Activated T-helper 1 cell treated with anti-CD3 and anti-CD28 coated beads, Interleukin-12 subunit alpha, Interleukin-12 subunit beta, Interleukin-2, Interleukin-4 antibody, amounts not matched to agents 30 ng/mL and 10 ng/mL and 1 ng/mL, durations not matched to agents 14 hours and 24 hours and 36 hours (primary cell): ENCODE measurements at regions not wholly inside any gene's neighbourhood (a gene's known extent, or its start where the extent isn't known, plus 50 kb on each side); places are given as distances from the start of the nearest gene placed in this dataset.

Source experiments
- DNase-seq: peaks from one replicate; pipeline ENCODE4 v3.0.0; 2021; ENCODE audit warnings: low spot score
- H3K27ac Mint-ChIP-seq: one replicate; pipeline ENCODE4 v1.8.0; 2021; ENCODE audit warnings: mild to moderate bottlenecking, mixed read lengths
- H3K27me3 Mint-ChIP-seq: one replicate; pipeline ENCODE4 v1.8.0; 2022; ENCODE audit warnings: mild to moderate bottlenecking, moderate library complexity, mixed read lengths; ENCODE audit not compliant: insufficient read depth
- H3K36me3 Mint-ChIP-seq: one replicate; pipeline ENCODE4 v1.8.0; 2021; ENCODE audit warnings: low read depth, mixed read lengths
- H3K4me1 Mint-ChIP-seq: one replicate; pipeline ENCODE4 v1.8.0; 2021; ENCODE audit warnings: low read depth, mixed read lengths
- H3K4me3 Mint-ChIP-seq: one replicate; pipeline ENCODE4 v1.8.0; 2021; ENCODE audit warnings: mild to moderate bottlenecking, moderate library complexity, mixed read lengths
- H3K9me3 Mint-ChIP-seq: one replicate; pipeline ENCODE4 v1.8.0; 2021; ENCODE audit warnings: mixed read lengths
- intact Hi-C: fragments of 100-400 bp; cut with micrococcal nuclease; formaldehyde crosslinking; loops from one replicate; pipeline ENCODE4 v1.15.1; 2024

DNA sequence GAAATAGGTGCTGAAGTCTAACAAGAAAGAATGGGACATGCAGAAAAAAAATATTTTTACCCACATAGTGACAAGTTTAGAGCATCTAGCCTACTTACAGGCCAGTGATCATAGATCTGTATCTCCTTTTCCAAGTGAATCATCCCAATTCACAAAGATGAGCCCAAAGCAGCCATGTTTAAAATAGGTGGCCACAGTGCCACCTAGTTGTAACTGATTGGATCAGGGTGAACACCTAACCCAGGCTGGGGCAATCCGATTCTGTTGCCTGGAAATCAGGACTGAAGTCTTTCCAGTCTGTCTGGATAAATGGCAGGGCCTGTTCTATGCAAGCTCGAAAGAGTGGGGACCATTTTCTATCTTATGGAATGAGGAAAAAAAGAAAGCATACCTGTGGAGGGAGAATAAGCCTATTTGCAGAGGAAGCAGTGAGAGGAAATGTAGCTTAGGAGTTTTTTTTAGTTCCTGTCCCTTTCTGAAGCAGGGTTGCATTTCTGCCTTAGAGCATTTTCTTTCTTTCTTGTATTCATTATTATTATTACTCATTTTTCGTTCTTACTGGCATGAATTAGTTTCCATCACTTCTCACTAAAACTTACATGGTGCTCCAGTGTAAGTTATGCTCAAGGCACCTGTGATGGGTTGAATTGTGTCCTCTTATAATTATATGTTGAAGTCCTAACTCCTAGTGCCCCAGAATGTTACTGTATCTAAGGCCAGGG lies 113.2 kb upstream of the RAG2 start:
- no peak overlapping the region for H3K27ac Mint-ChIP-seq

More for the DNA sequence above, 113.2 kb upstream of the RAG2 start:
- DNase-seq, result no peak
- H3K4me3 Mint-ChIP-seq, result no peak overlapping the region
- no peaks in the 10 kb centered on the region for H3K36me3 Mint-ChIP-seq
- no peaks in the 10 kb centered on the region for H3K27me3 Mint-ChIP-seq
- no peaks in the 10 kb centered on the region for H3K4me1 Mint-ChIP-seq
- H3K9me3 Mint-ChIP-seq, result no peaks in the 10 kb centered on the region
- intact Hi-C loops, result no loop called here
